VCaP (cell line): ENCODE measurements at regions not wholly inside any gene's neighbourhood (a gene's known extent, or its start where the extent isn't known, plus 50 kb on each side); places are given as distances from the start of the nearest gene placed in this dataset.

Experiments
- H3K27ac ChIP-seq: fragments of 450-650 bp; 2 replicates; pipeline ENCODE4 v1.5.1; 2017
- CTCF ChIP-seq: fragments of 450-650 bp; conservative IDR thresholded peaks from 2 replicates; pipeline ENCODE4 v1.5.1; 2017; ENCODE audit warnings: mild to moderate bottlenecking, moderate library complexity

DNA sequence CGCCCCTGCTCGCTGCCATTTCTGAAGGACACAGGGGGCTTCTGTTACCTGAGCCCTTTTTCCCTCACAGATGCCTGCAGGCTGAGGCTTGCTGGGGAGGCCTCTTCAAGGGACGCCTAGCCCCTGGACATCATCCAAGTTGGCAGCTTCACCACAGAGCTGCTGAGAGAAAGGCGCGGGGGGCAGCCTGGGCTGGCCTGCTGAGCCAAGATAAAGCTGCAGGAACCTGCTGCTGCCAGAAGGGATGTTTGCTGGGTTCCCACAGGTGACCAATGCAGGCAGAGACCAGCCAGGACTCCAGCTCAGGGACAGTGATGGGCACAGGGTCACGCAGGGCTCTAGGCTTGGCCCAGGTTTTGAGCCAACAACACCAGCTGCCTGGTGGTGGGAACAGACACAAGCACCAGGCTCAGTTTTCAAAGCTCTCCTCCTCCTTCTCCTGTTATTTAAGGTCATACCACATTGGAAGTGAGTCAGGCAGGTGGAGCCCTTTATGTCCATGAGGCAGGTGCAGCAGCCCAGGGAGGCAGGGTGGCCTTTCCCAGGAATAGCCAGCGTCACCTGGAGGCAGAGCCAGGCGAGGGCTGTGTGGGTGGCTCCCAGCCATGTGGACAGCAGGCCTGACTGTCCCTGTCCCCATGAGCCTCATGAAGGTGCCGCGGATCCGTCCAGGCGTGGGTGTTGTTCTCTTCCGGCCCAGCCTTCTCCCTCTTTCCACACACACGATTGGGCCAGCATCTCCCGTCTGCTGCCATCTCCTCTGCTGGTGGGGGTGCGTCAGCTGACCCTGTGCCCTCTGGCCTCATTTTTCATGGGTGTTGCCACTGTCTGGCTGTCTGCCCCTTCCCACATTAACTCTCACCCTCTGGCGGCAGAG, 515.5 kb upstream of the MYT1L start:
- TF ChIP-seq CTCF: peak; percentile 28; the same call in 1 of the 2 replicates
- peak overlapping the region; percentile 65 for H3K27ac ChIP-seq

DNA sequence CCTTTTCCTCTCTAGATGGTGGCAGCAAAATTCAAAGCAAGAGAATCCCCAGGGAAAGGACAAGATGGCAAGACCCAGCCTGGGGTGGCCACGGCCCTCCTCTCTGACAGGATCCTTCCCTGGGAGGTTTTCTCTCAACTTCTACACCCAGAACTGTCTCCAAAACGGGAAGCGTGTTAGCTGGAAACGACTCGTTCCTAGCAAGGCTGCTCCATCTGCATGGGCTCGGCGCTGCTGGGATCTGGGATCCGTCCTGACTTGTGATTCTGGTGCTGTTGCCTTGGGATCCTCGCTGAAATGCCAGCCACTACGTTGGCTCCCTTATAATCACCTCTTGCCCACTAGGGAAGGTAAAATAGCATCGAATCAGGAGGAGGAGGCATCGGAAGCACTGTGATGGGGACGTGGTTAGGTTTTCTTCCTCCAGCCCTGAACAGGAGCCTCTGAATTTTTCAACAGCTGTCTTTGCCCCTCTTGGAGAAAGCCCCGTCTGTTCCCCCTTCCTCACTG, 514.8 kb upstream of the MYT1L start:
- H3K27ac ChIP-seq: peak overlapping the region; percentile 65
- no peak for TF ChIP-seq CTCF

DNA sequence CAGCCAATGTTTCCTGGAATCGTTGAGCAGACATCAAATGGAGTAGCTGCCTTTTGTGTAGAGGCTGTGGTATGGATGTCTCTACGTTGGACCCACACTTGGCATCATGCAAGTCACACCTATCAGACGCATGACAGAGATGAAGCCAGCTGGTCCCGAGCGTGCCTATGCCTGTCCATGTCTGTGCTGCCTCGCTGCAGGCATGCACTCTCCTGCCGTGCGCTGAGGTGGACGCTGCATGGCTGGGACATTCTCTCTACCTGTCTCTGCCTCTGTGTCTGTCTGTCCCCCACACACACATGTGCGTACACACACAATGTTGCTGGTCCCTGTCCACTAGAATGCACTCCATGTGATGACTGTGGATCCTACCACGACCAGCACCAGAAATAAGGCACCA, 514.2 kb upstream of the MYT1L start:
- TF ChIP-seq CTCF: no peak
- H3K27ac ChIP-seq: no peak overlapping the region

- TF ChIP-seq CTCF: peak; percentile 62
- no peak overlapping the region for H3K27ac ChIP-seq
Measured at GRCh38 chr2:2843969-2844548, 513.0 kb upstream of the MYT1L start.

GRCh38 chr2:2842466-2842865, 511.4 kb upstream of the MYT1L start:
- no peak overlapping the region for H3K27ac ChIP-seq
- no peak for TF ChIP-seq CTCF

- TF ChIP-seq CTCF: no peak
- no peak overlapping the region for H3K27ac ChIP-seq
Measured at GRCh38 chr2:2840681-2841300, 509.7 kb upstream of the MYT1L start.

GRCh38 chr2:2839782-2840531, 508.9 kb upstream of the MYT1L start:
- H3K27ac ChIP-seq: no peak overlapping the region
- TF ChIP-seq CTCF: no peak
